ENCODE measurements at regions not wholly inside any gene's neighbourhood (a gene's known extent, or its start where the extent isn't known, plus 50 kb on each side); places are given as distances from the start of the nearest gene placed in this dataset.

DNA sequence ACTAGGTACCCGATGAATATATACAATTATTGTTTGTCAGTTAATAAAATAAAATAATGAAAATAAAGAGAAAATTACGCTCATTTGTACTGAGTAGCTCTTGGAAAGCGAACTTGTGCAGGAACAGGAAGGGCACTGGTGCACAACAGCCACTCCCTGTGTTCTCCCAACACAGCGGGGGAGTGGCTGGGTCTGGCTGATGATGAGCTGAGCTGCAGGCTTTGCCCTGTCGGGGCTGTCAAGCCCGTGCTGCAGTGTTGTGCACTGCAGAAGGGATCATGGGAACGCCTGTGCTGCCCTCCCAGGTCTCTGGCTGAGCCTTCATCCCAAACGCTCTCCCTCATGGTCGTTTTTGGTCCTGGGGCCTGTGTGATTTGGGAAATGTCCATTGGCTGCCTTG is 131.7 kb upstream of the MAP3K4 start:
- peaks cover 5% of the 10 kb centered on the region for H3K36me3 Mint-ChIP-seq (ENCODE audit: insufficient read depth, unreplicated experiment)
- no peaks in the 10 kb centered on the region for H3K4me1 Mint-ChIP-seq (ENCODE audit: insufficient read depth, unreplicated experiment)
- H3K4me3 Mint-ChIP-seq (ENCODE audit: unreplicated experiment) = no peak overlapping the region
- H3K27me3 Mint-ChIP-seq (ENCODE audit: insufficient read depth, unreplicated experiment) = no peaks in the 10 kb centered on the region
- H3K9me3 Mint-ChIP-seq (ENCODE audit: unreplicated experiment) = no peaks in the 10 kb centered on the region
- ChIA-PET POLR2A (interaction anchor here (0.6 kb wide), 1 partner anchor 31 kb away, joined by 3 read pairs; no protein-coding TSS in a partner anchor), CTCF (interaction anchor here (0.6 to 1.1 kb wide), 2 partner anchors 71 to 513 kb away, joined by 4 read pairs; no protein-coding TSS in a partner anchor)
- H3K27ac Mint-ChIP-seq (ENCODE audit: low read depth, unreplicated experiment) = no peak overlapping the region
- TF ChIP-seq, protein P1, sequence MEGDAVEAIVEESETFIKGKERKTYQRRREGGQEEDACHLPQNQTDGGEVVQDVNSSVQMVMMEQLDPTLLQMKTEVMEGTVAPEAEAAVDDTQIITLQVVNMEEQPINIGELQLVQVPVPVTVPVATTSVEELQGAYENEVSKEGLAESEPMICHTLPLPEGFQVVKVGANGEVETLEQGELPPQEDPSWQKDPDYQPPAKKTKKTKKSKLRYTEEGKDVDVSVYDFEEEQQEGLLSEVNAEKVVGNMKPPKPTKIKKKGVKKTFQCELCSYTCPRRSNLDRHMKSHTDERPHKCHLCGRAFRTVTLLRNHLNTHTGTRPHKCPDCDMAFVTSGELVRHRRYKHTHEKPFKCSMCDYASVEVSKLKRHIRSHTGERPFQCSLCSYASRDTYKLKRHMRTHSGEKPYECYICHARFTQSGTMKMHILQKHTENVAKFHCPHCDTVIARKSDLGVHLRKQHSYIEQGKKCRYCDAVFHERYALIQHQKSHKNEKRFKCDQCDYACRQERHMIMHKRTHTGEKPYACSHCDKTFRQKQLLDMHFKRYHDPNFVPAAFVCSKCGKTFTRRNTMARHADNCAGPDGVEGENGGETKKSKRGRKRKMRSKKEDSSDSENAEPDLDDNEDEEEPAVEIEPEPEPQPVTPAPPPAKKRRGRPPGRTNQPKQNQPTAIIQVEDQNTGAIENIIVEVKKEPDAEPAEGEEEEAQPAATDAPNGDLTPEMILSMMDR (IDR thresholded peaks at IDR 0.05; ENCODE audit: unreplicated experiment) = no peak
- intact Hi-C loops (cut with micrococcal nuclease) = no loop called here
- DNase-seq (ENCODE audit: unreplicated experiment) = no peak
- no TSS peak for BruUV-seq (replicated peaks)

GRCh38 chr6:160861824-160862223 is 129.7 kb upstream of the MAP3K4 start:
- CTCF ChIA-PET = interaction anchor here (0.6 to 0.8 kb wide), 3 partner anchors 9 to 111 kb away, joined by 3 read pairs; no protein-coding TSS in a partner anchor
- peaks cover 5% of the 10 kb centered on the region for H3K36me3 Mint-ChIP-seq (ENCODE audit: insufficient read depth, unreplicated experiment)
- POLR2A ChIA-PET = interaction anchor here (2.0 kb wide), 1 partner anchor 11 kb away, joined by 5 read pairs; no protein-coding TSS in a partner anchor
- no peaks in the 10 kb centered on the region for H3K4me1 Mint-ChIP-seq (ENCODE audit: insufficient read depth, unreplicated experiment)
- BruUV-seq (replicated peaks) = no TSS peak
- no peak overlapping the region for H3K27ac Mint-ChIP-seq (ENCODE audit: low read depth, unreplicated experiment)
- TF ChIP-seq, protein P1 (IDR thresholded peaks at IDR 0.05; ENCODE audit: unreplicated experiment) = no peak
- H3K27me3 Mint-ChIP-seq (ENCODE audit: insufficient read depth, unreplicated experiment) = no peaks in the 10 kb centered on the region
- peak; percentile 5 for DNase-seq (ENCODE audit: unreplicated experiment)
- intact Hi-C loops (cut with micrococcal nuclease) = no loop called here
- H3K4me3 Mint-ChIP-seq (ENCODE audit: unreplicated experiment) = no peak overlapping the region
- H3K9me3 Mint-ChIP-seq (ENCODE audit: unreplicated experiment) = no peaks in the 10 kb centered on the region

DNA sequence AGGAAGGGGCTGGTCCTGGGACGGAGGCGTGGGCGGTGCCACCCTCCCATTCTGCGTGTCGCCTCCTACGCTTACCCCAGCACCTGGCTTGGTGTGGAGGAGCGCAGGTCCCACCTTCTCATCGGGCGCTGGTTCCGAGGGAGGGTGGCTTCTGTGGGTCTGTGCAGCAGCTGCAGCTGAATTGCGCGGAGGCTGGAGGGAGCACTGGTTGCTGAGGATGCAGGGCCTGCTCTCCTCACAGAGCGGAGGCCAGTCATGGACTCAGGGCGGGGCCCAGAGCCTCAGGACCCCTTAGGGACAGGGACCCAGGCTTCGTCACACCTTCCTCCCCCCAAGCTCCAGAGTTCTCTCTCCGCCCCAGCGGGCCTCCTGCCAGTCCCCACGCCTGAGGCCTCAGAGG is 127.8 kb upstream of the MAP3K4 start:
- H3K4me3 Mint-ChIP-seq (ENCODE audit: unreplicated experiment) = no peak overlapping the region
- BruUV-seq (replicated peaks) = no TSS peak
- POLR2A ChIA-PET = interaction anchor here (2.0 kb wide), 1 partner anchor 9 kb away, joined by 5 read pairs; no protein-coding TSS in a partner anchor
- no peak for DNase-seq (ENCODE audit: unreplicated experiment)
- no peaks in the 10 kb centered on the region for H3K9me3 Mint-ChIP-seq (ENCODE audit: unreplicated experiment)
- H3K4me1 Mint-ChIP-seq (ENCODE audit: insufficient read depth, unreplicated experiment) = no peaks in the 10 kb centered on the region
- peaks cover 5% of the 10 kb centered on the region for H3K36me3 Mint-ChIP-seq (ENCODE audit: insufficient read depth, unreplicated experiment)
- intact Hi-C loops (cut with micrococcal nuclease) = no loop called here
- H3K27ac Mint-ChIP-seq (ENCODE audit: low read depth, unreplicated experiment) = no peak overlapping the region
- H3K27me3 Mint-ChIP-seq (ENCODE audit: insufficient read depth, unreplicated experiment) = no peaks in the 10 kb centered on the region
- TF ChIP-seq, protein P1 (IDR thresholded peaks at IDR 0.05; ENCODE audit: unreplicated experiment) = no peak
- CTCF ChIA-PET = interaction anchor here (0.5 kb wide), 1 partner anchor 142 kb away, joined by 3 read pairs; no protein-coding TSS in a partner anchor

DNA sequence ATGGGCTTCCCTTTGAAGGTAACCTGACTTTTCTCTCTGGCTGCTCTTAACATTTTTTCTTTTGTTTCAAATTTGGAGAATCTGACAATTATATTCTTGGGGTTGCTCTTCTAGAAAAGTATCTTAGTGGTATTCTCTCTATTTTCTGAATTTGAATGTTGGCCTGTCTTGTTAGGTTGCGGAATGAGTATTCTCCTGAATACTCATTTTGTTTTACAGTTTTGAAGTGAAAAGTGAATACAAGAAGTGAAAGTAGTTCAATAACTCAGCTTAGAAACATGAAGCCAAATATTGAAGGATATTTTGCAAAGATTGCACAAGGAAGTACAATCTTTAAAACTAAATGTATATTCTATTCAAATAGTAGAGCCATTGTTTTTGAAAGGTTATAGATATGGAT is 120.2 kb upstream of the MAP3K4 start:
- ChIA-PET CTCF (interaction anchor here (1.2 kb wide), 1 partner anchor 9 kb away, joined by 3 read pairs; no protein-coding TSS in a partner anchor), POLR2A (no interaction called here)
- no peak overlapping the region for H3K4me3 Mint-ChIP-seq (ENCODE audit: unreplicated experiment)
- BruUV-seq (replicated peaks) = no TSS peak
- H3K9me3 Mint-ChIP-seq (ENCODE audit: unreplicated experiment) = no peaks in the 10 kb centered on the region
- DNase-seq (ENCODE audit: unreplicated experiment) = no peak
- H3K36me3 Mint-ChIP-seq (ENCODE audit: insufficient read depth, unreplicated experiment) = no peaks in the 10 kb centered on the region
- no peaks in the 10 kb centered on the region for H3K27me3 Mint-ChIP-seq (ENCODE audit: insufficient read depth, unreplicated experiment)
- intact Hi-C loops (cut with micrococcal nuclease) = no loop called here
- no peak overlapping the region for H3K27ac Mint-ChIP-seq (ENCODE audit: low read depth, unreplicated experiment)
- no peaks in the 10 kb centered on the region for H3K4me1 Mint-ChIP-seq (ENCODE audit: insufficient read depth, unreplicated experiment)
- TF ChIP-seq, protein P1 (IDR thresholded peaks at IDR 0.05; ENCODE audit: unreplicated experiment) = no peak

Measured in MCF 10A (cell line).